Right lobe of liver (tissue), 4 donors: ENCODE measurements at regions not wholly inside any gene's neighbourhood (a gene's known extent, or its start where the extent isn't known, plus 50 kb on each side); places are given as distances from the start of the nearest gene placed in this dataset.

Experiments used
- CTCF ChIP-seq, 4 donors: fragments of 200-600 bp in 3 of 4; fragments of 450-650 bp in 1 of 4; IDR thresholded peaks; one replicate each; pipeline versions ENCODE4 v1.5.1 to v1.8.0; 2016 to 2022; ENCODE audit warnings: antibody characterized with exemption in 4 of 4, mild to moderate bottlenecking in 2 of 4
- POLR2A ChIP-seq: fragments of 450-650 bp; IDR thresholded peaks from one replicate; pipeline ENCODE4 v1.6.1; 2017; ENCODE audit warnings: antibody characterized with exemption, mild to moderate bottlenecking
- donor health status: DM: no; HTN: no; CAD: no.
- donor health status: DM: no; HTN: no; CAD: no.
- donor health status: DM: no; HTN: yes; CAD: no.

GRCh38 chr6:44771647-44772415 lies 384.3 kb downstream of the CDC5L start:
- TF ChIP-seq CTCF (IDR thresholded peaks at IDR 0.05) (no peak), POLR2A (no peak)
